ENCODE measurements at regions not wholly inside any gene's neighbourhood (a gene's known extent, or its start where the extent isn't known, plus 50 kb on each side); places are given as distances from the start of the nearest gene placed in this dataset.

DNA sequence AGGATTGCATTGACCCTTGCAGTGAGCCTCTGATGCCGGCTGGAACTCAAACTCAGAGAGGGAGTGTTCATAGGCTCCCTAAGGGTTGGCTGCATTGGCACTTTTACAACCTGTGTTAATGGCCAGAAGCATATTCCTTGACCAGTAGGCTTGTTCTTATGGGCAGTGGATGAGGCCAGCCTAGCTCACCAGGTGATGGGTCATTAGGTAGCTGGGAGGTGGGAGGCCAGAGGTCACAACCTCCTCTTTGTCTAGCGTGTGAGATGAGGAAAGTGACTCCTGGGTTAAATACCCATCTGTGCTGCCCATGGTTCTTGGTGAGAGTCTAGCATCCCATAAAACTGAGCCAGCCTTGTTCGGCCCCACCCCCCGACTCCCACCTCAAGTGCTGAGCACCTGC, 275.7 kb upstream of the CTNNB1 start:
- TF ChIP-seq, protein P1, sequence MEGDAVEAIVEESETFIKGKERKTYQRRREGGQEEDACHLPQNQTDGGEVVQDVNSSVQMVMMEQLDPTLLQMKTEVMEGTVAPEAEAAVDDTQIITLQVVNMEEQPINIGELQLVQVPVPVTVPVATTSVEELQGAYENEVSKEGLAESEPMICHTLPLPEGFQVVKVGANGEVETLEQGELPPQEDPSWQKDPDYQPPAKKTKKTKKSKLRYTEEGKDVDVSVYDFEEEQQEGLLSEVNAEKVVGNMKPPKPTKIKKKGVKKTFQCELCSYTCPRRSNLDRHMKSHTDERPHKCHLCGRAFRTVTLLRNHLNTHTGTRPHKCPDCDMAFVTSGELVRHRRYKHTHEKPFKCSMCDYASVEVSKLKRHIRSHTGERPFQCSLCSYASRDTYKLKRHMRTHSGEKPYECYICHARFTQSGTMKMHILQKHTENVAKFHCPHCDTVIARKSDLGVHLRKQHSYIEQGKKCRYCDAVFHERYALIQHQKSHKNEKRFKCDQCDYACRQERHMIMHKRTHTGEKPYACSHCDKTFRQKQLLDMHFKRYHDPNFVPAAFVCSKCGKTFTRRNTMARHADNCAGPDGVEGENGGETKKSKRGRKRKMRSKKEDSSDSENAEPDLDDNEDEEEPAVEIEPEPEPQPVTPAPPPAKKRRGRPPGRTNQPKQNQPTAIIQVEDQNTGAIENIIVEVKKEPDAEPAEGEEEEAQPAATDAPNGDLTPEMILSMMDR (IDR thresholded peaks at IDR 0.05; ENCODE audit: borderline replicate concordance, extremely low read depth, low read length, poor library complexity, severe bottlenecking) = no peak
- TF ChIP-seq EZH2 (IDR thresholded peaks at IDR 0.05; ENCODE audit: borderline replicate concordance, low read depth, low read length, severe bottlenecking) = no peak

Measured in DND-41 (cell line).